HAP-1 (cell line): ENCODE measurements at regions not wholly inside any gene's neighbourhood (a gene's known extent, or its start where the extent isn't known, plus 50 kb on each side); places are given as distances from the start of the nearest gene placed in this dataset.

ENCODE experiments used
- DNase-seq, 2 experiments: peaks; one replicate each; pipeline ENCODE4 v3.0.0-alpha.2; 2016 to 2020; ENCODE audit warnings: low spot score in 2 of 2
- H3K27me3 ChIP-seq: fragments of 250-450 bp; sonication (Bioruptor Pico); 2 replicates; pipeline ENCODE4 v1.5.1; 2020; ENCODE audit warnings: low read depth, mild to moderate bottlenecking, moderate library complexity
- H3K36me3 ChIP-seq: fragments of 250-450 bp; sonication (Bioruptor Pico); replicated peaks from 2 replicates; pipeline ENCODE4 v1.5.1; 2020; ENCODE audit warnings: mild to moderate bottlenecking
- H3K4me1 ChIP-seq: fragments of 250-450 bp; sonication (Bioruptor Pico); 2 replicates; pipeline ENCODE4 v1.5.1; 2020; ENCODE audit warnings: mild to moderate bottlenecking
- H3K4me3 ChIP-seq: fragments of 250-450 bp; sonication (Bioruptor Pico); 2 replicates; pipeline ENCODE4 v1.5.1; 2020; ENCODE audit warnings: mild to moderate bottlenecking, moderate library complexity
- H3K9me3 ChIP-seq: fragments of 250-450 bp; sonication (Bioruptor Pico); 2 replicates; pipeline ENCODE4 v1.5.1; 2020; ENCODE audit warnings: mild to moderate bottlenecking, moderate library complexity
- in situ Hi-C: fragments of 300-500 bp; cut with MboI; formaldehyde crosslinking; loops from 3 replicates; pipeline ENCODE4 v1.14.3; 2020; ENCODE audit warnings: low sequenced_read_pairs, inconsistent platforms, mixed read lengths

DNA sequence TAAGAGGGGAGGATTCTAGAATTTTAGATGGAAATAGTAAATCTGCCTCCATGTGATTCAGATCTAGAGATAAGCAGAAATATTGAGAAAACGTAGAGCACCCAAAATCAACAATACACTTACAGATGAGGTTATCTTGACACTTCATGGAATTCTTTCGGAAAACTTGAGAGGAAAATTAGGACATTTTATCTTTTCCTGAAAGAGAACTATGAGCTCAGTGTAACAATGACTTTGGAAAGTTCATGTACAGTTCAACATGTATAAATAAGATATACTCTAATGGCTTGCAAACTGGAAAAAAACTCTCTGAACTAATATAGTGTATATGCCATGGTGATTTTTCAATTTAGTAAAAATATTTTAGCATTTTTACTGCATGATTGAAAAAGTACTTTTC lies 338.1 kb upstream of the NEGR1 start:
- H3K4me3 ChIP-seq = no peak overlapping the region
- no peaks in the 10 kb centered on the region for H3K9me3 ChIP-seq
- no peaks in the 10 kb centered on the region for H3K4me1 ChIP-seq
- DNase-seq = no peak
- in situ Hi-C loops = no loop called here
- no peaks in the 10 kb centered on the region for H3K27me3 ChIP-seq
- H3K36me3 ChIP-seq = no peaks in the 10 kb centered on the region

DNA sequence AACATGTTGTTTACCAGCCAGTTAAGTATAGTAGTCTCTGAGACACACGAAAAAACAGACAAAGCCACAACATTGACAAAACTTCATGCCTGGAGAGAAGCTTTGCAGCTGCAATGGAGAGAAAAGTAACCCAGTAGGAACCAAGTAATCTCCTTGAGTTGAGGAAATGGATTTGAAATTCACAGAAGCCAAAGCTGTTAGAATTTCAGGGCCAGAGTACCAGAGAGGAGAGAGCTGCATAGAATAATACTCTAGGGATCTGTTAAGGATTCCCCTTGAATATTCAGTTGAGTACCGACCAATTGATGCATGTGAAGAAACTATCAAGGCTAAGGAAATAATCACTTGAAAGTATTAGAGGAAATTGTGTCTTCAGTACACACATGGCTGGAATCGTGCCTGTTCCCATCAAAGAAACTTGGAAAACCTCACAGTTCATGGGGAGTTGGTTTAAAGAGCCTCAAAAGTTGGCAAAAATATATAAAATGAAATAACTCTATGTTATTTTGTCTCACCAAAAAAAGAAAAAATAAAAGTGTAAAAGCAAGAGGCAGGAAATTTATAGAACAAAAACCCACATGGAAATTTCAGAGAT lies 324.0 kb upstream of the NEGR1 start:
- H3K4me1 ChIP-seq = no peaks in the 10 kb centered on the region
- in situ Hi-C loops = no loop called here
- no peaks in the 10 kb centered on the region for H3K27me3 ChIP-seq
- no peak overlapping the region for H3K4me3 ChIP-seq
- DNase-seq = no peak
- H3K9me3 ChIP-seq = no peaks in the 10 kb centered on the region
- no peaks in the 10 kb centered on the region for H3K36me3 ChIP-seq

- H3K36me3 ChIP-seq = no peaks in the 10 kb centered on the region
- H3K9me3 ChIP-seq = no peaks in the 10 kb centered on the region
- H3K4me1 ChIP-seq = no peaks in the 10 kb centered on the region; the same call in 1 of the 2 replicates
- H3K27me3 ChIP-seq = no peaks in the 10 kb centered on the region
- in situ Hi-C loops = no loop called here
- no peak overlapping the region for H3K4me3 ChIP-seq
- no peak for DNase-seq
Observed at GRCh38 chr1:72601035-72601674, 318.8 kb upstream of the NEGR1 start.

DNA sequence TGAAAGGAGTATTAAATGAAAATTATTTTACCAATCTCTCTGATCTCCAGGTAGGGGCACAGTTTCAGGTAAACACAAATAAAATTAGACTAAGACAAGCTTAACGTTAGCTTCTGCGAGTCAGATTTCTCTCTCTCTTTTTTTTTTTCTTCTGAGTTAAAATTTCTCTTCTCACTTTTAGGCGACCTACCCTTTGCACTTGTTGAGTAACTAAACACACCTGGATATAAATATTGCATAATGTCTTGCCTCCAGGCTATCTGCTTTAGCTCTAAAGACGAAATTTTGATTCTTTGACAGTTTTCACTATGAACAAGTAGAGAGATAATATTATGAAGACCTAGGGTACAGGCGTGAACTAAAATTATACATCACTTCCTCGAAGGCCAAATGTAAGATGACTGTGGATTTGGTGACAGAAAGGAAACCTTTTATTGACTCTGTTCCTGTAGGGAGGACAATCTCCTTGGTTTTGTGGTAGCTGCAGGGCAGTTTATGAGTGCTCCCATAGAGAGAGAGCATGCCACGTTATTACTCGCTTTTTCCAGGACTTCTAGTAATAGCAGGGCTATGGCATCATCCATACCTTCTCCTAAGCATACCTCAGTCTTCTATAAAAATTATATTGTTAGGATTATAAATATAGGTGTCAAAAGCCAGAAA lies 303.8 kb upstream of the NEGR1 start:
- H3K9me3 ChIP-seq = no peaks in the 10 kb centered on the region
- DNase-seq = no peak
- no peaks in the 10 kb centered on the region for H3K36me3 ChIP-seq
- no peaks in the 10 kb centered on the region for H3K4me1 ChIP-seq
- no peaks in the 10 kb centered on the region for H3K27me3 ChIP-seq
- no peak overlapping the region for H3K4me3 ChIP-seq
- in situ Hi-C loops = no loop called here

GRCh38 chr1:72579629-72580028 lies 297.3 kb upstream of the NEGR1 start:
- no peak for DNase-seq
- Histone ChIP-seq H3K9me3 (no peaks in the 10 kb centered on the region), H3K27me3 (no peaks in the 10 kb centered on the region), H3K36me3 (no peaks in the 10 kb centered on the region), H3K4me1 (no peaks in the 10 kb centered on the region), H3K4me3 (no peak overlapping the region)
- in situ Hi-C loops = no loop called here

DNA sequence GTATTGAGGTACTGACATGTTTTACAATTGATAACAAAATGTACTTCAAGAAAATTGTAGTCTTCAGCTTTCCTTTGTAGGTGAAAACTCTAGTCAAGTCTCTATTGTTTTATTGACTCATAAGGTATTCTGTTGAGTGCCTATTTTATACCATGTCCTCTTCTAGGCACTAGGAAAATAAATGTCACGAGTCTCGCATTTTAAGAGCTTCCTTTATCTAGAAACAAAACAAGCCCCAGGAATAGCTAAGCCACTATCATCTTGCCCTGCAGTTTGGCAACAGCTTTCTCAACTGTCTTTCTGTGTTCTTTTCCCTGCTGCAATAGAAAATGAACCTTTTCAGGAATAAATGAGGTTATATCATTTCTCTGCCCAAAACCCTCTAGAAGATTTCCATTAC lies 288.5 kb upstream of the NEGR1 start:
- Histone ChIP-seq H3K36me3 (no peaks in the 10 kb centered on the region), H3K9me3 (no peaks in the 10 kb centered on the region), H3K27me3 (no peaks in the 10 kb centered on the region), H3K4me3 (no peak overlapping the region), H3K4me1 (no peaks in the 10 kb centered on the region)
- DNase-seq = no peak
- in situ Hi-C loops = no loop called here

DNA sequence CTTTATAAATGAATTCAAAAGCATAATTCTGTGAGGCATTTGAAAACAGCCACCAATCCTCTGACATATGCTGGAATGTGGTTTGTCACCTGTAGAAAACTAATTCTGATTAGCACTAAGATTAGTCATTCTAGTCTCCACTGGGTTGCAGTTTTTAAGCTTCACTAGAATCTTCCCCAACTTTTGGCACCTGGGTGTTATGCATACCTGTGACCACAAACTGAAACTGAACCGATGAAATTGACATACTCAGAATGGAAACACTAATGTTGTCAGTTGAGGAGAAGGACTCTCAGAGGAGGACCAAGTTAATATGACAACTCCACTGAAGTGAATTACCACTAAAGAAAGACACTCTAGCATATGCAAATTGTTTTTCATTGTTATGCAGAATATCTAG lies 285.8 kb upstream of the NEGR1 start:
- in situ Hi-C loops = no loop called here
- H3K36me3 ChIP-seq = no peaks in the 10 kb centered on the region
- no peak overlapping the region for H3K4me3 ChIP-seq
- H3K4me1 ChIP-seq = no peaks in the 10 kb centered on the region
- H3K27me3 ChIP-seq = no peaks in the 10 kb centered on the region
- no peaks in the 10 kb centered on the region for H3K9me3 ChIP-seq
- no peak for DNase-seq

GRCh38 chr1:72567521-72567920 lies 285.2 kb upstream of the NEGR1 start:
- DNase-seq = no peak
- in situ Hi-C loops = no loop called here
- no peaks in the 10 kb centered on the region for H3K4me1 ChIP-seq
- no peaks in the 10 kb centered on the region for H3K27me3 ChIP-seq
- H3K36me3 ChIP-seq = no peaks in the 10 kb centered on the region
- H3K4me3 ChIP-seq = no peak overlapping the region
- H3K9me3 ChIP-seq = no peaks in the 10 kb centered on the region

- no peaks in the 10 kb centered on the region for H3K4me1 ChIP-seq
- H3K9me3 ChIP-seq = no peaks in the 10 kb centered on the region
- H3K4me3 ChIP-seq = no peak overlapping the region
- no peaks in the 10 kb centered on the region for H3K27me3 ChIP-seq
- in situ Hi-C loops = no loop called here
- no peak for DNase-seq
- no peaks in the 10 kb centered on the region for H3K36me3 ChIP-seq
Observed at GRCh38 chr1:72564749-72565148, 282.4 kb upstream of the NEGR1 start.

DNA sequence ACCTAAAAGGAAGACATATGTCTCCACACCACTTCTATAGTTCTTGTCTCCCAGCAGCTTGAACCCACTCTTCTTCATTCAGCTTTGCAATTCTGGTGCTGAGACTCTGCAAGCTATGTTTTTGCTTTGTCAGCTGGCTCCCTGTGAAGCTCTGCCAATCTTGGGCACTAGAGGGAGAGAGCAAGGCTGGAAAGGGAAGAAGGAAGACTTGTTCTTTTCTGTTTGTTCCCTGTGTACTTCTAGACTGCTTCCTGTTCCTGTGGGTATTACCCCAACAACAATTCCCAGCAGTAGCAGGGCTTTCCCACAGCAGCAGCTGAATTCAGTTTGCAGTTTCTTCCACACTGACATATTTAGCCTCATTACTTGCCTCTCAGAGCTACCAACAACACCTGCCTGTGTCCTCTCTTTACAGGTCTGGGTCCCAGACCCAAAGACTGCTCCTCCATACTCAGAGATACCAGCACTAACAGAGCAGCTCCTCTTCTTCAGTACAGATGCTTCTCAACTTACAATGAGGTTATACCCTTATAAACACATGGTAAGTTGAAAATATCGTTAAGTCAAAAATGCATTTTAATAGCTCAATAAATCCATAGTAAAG lies 275.2 kb upstream of the NEGR1 start:
- Histone ChIP-seq H3K9me3 (no peaks in the 10 kb centered on the region), H3K4me1 (no peaks in the 10 kb centered on the region), H3K27me3 (no peaks in the 10 kb centered on the region), H3K4me3 (no peak overlapping the region), H3K36me3 (no peaks in the 10 kb centered on the region)
- in situ Hi-C loops = no loop called here
- no peak for DNase-seq

DNA sequence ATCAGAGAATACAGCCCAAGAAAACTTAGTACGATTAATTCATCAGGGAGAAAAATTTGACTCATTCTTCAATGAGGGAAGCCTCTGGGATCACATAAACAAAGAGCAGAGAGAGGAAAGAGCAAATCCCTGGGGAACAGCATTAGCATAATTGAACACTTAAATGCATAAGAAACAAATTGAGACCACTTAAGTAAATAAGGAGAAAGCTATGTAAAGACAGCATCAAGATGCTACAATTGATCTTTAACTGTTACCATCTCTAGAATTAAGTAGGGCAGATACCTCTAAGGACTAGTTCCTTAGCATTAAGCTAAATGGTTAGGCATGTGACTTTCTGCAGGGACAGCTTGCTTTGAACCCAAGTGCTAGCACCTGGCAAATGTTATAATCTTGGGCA lies 265.1 kb upstream of the NEGR1 start:
- DNase-seq = peak in 1 of 2 experiments; percentile 37
- H3K4me3 ChIP-seq = no peak overlapping the region
- in situ Hi-C loops = no loop called here

DNA sequence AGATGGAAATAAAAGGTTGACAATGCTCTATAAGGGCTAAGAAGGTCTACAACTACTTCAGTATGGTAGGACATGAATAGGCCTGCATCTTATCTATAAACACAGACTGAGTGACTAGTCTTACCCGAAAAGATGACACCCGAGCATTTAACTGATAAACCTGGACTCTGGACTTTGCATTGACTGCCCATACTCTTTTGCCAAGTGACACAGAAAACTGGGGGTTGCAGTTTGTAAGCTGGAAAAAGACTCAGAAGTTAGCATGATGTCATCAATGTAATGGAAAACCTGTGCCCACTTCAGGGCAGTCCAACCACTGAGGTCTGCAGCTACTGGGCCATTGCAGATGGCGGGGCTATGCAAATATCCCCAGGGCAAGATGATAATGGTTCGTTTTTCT lies 258.3 kb upstream of the NEGR1 start:
- Histone ChIP-seq H3K9me3 (no peaks in the 10 kb centered on the region), H3K4me3 (no peak overlapping the region), H3K27me3 (no peaks in the 10 kb centered on the region), H3K4me1 (no peaks in the 10 kb centered on the region), H3K36me3 (no peaks in the 10 kb centered on the region)
- DNase-seq = no peak
- in situ Hi-C loops = no loop called here

More for the DNA sequence above, 265.1 kb upstream of the NEGR1 start:
- no peaks in the 10 kb centered on the region for H3K36me3 ChIP-seq
- no peaks in the 10 kb centered on the region for H3K27me3 ChIP-seq
- no peaks in the 10 kb centered on the region for H3K9me3 ChIP-seq
- H3K4me1 ChIP-seq = no peaks in the 10 kb centered on the region

DNA sequence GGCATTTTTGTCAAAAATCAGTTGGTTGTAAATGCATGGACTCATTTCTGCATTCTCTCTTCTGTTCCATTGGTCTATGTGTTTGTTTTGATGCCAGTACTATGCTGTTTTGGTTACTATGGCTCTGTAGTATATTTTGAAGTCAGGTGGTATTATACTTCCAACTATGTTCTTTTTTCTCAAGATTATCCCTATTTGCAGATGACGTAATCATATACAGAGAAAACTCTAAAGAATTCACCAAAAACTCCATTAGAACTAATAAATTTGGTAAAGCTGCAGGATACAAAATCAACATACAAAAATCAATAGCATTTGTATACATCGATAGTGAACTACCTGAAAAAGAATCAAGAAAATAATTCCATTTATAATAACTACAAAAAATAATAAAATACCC lies 253.1 kb upstream of the NEGR1 start:
- in situ Hi-C loops = no loop called here
- H3K27me3 ChIP-seq = no peaks in the 10 kb centered on the region
- no peak for DNase-seq
- no peaks in the 10 kb centered on the region for H3K9me3 ChIP-seq
- H3K4me3 ChIP-seq = no peak overlapping the region
- no peaks in the 10 kb centered on the region for H3K36me3 ChIP-seq
- H3K4me1 ChIP-seq = no peaks in the 10 kb centered on the region

GRCh38 chr1:72530646-72531045 lies 248.3 kb upstream of the NEGR1 start:
- in situ Hi-C loops = no loop called here
- Histone ChIP-seq H3K9me3 (no peaks in the 10 kb centered on the region), H3K4me3 (no peak overlapping the region), H3K36me3 (no peaks in the 10 kb centered on the region), H3K4me1 (no peaks in the 10 kb centered on the region), H3K27me3 (no peaks in the 10 kb centered on the region)
- DNase-seq = no peak
